Natural killer cell (primary cell): ENCODE measurements at regions not wholly inside any gene's neighbourhood (a gene's known extent, or its start where the extent isn't known, plus 50 kb on each side); places are given as distances from the start of the nearest gene placed in this dataset.

Experiments used
- ATAC-seq, 3 donors: fragments of 150-1000 bp in 2 of 3; fragments of 200-7000 bp in 1 of 3; cut with Tn5 transposase; 1 replicate in 1 of 3; 2 replicates in 2 of 3; pipeline ENCODE4 v1.10.0; 2021; ENCODE audit warnings: mild to moderate bottlenecking in 2 of 3, moderate library complexity in 2 of 3
- DNase-seq, 2 donors: peaks; one replicate each; pipeline versions ENCODE4 v3.0.0 to v3.0.0-alpha.2; 2013 to 2021; ENCODE audit warnings: mixed read lengths in 1 of 2
- H3K27ac ChIP-seq: one replicate; pipeline ENCODE4 v1.5.1; 2013; ENCODE audit warnings: mild to moderate bottlenecking, low read length
- H3K27me3 ChIP-seq: one replicate; pipeline ENCODE4 v1.6.1; 2013; ENCODE audit warnings: low read length; ENCODE audit not compliant: control insufficient read depth, insufficient read depth
- H3K36me3 ChIP-seq: one replicate; pipeline ENCODE4 v1.6.1; 2013; ENCODE audit warnings: low read length; ENCODE audit not compliant: control insufficient read depth, insufficient read depth
- H3K4me1 ChIP-seq: one replicate; pipeline ENCODE4 v1.6.1; 2013; ENCODE audit warnings: low read length; ENCODE audit not compliant: control insufficient read depth, insufficient read depth
- H3K4me3 ChIP-seq: one replicate; pipeline ENCODE4 v1.5.1; 2013; ENCODE audit warnings: low read length
- H3K9me3 ChIP-seq: one replicate; pipeline ENCODE4 v1.6.1; 2013; ENCODE audit warnings: low read length; ENCODE audit not compliant: control insufficient read depth, insufficient read depth
- H3K27ac Mint-ChIP-seq, 2 donors: one replicate each; pipeline ENCODE4 v1.8.0; 2022; ENCODE audit warnings: mild to moderate bottlenecking in 2 of 2, mixed read lengths in 2 of 2, moderate library complexity in 1 of 2
- H3K27me3 Mint-ChIP-seq, 2 donors: one replicate each; pipeline ENCODE4 v1.8.0; 2022; ENCODE audit warnings: low read depth in 2 of 2, mixed read lengths in 2 of 2
- H3K36me3 Mint-ChIP-seq: one replicate; pipeline ENCODE4 v1.8.0; 2022; ENCODE audit warnings: mixed read lengths
- H3K4me1 Mint-ChIP-seq, 2 donors: one replicate each; pipeline ENCODE4 v1.8.0; 2022; ENCODE audit warnings: mixed read lengths in 2 of 2
- H3K4me3 Mint-ChIP-seq: one replicate; pipeline ENCODE4 v1.8.0; 2022; ENCODE audit warnings: mild to moderate bottlenecking, moderate library complexity, mixed read lengths
- H3K9me3 Mint-ChIP-seq, 2 donors: one replicate each; pipeline ENCODE4 v1.8.0; 2022; ENCODE audit warnings: mixed read lengths in 2 of 2
- WGBS: methylation state at CpG from one replicate; pipeline ENCODE4 v1.1.7; 2013; ENCODE audit warnings: missing lambda C conversion rate; ENCODE audit not compliant: insufficient coverage; 5-methylcytosine and 5-hydroxymethylcytosine counted together
- intact Hi-C: fragments of 100-400 bp; cut with micrococcal nuclease; formaldehyde crosslinking; loops from one replicate; pipeline ENCODE4 v1.14.2; 2022
- TF ChIP-seq, protein P1 (sequence below): fragments of 200-600 bp; IDR thresholded peaks from one replicate; pipeline ENCODE4 v1.8.0; 2022; ENCODE audit warnings: antibody characterized with exemption

- Histone ChIP-seq H3K27ac (no peak overlapping the region), H3K27me3 (no peaks in the 10 kb centered on the region), H3K36me3 (no peaks in the 10 kb centered on the region), H3K4me1 (no peaks in the 10 kb centered on the region), H3K9me3 (peaks cover 2% of the 10 kb centered on the region), H3K4me3 (no peak overlapping the region)
- TF ChIP-seq, protein P1, sequence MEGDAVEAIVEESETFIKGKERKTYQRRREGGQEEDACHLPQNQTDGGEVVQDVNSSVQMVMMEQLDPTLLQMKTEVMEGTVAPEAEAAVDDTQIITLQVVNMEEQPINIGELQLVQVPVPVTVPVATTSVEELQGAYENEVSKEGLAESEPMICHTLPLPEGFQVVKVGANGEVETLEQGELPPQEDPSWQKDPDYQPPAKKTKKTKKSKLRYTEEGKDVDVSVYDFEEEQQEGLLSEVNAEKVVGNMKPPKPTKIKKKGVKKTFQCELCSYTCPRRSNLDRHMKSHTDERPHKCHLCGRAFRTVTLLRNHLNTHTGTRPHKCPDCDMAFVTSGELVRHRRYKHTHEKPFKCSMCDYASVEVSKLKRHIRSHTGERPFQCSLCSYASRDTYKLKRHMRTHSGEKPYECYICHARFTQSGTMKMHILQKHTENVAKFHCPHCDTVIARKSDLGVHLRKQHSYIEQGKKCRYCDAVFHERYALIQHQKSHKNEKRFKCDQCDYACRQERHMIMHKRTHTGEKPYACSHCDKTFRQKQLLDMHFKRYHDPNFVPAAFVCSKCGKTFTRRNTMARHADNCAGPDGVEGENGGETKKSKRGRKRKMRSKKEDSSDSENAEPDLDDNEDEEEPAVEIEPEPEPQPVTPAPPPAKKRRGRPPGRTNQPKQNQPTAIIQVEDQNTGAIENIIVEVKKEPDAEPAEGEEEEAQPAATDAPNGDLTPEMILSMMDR: no peak
- no peaks in the 10 kb centered on the region for H3K4me1 Mint-ChIP-seq
- peaks cover 1 to 2% of the 10 kb centered on the region in 2 donors for H3K27me3 Mint-ChIP-seq
- ATAC-seq (no peak), DNase-seq (no peak)
- no peak overlapping the region for H3K4me3 Mint-ChIP-seq
- peaks cover 4 to 5% of the 10 kb centered on the region in 2 donors for H3K9me3 Mint-ChIP-seq
- 100% methylated on average over 2 of the region's 4 CpGs for WGBS
- intact Hi-C loops: no loop called here
- H3K27ac Mint-ChIP-seq: no peak overlapping the region
- no peaks in the 10 kb centered on the region for H3K36me3 Mint-ChIP-seq
Measured at GRCh38 chrX:9131066-9131465, 97.1 kb upstream of the FAM9B start.

- H3K4me1 Mint-ChIP-seq: no peaks in the 10 kb centered on the region
- no peaks in the 10 kb centered on the region for H3K36me3 ChIP-seq
- WGBS: 94% methylated on average over 5 of the region's 5 CpGs
- H3K9me3 Mint-ChIP-seq: peaks cover 3 to 5% of the 10 kb centered on the region in 2 donors
- H3K36me3 Mint-ChIP-seq: no peaks in the 10 kb centered on the region
- H3K27ac ChIP-seq: no peak overlapping the region
- intact Hi-C loops: no loop called here
- H3K4me3 Mint-ChIP-seq: no peak overlapping the region
- no peaks in the 10 kb centered on the region for H3K27me3 ChIP-seq
- no peak for ATAC-seq
- peaks cover 2 to 10% of the 10 kb centered on the region in 2 donors for H3K27me3 Mint-ChIP-seq
- no peak for DNase-seq
- H3K4me3 ChIP-seq: no peak overlapping the region
- no peak overlapping the region for H3K27ac Mint-ChIP-seq
- peaks cover 2% of the 10 kb centered on the region for H3K9me3 ChIP-seq
- H3K4me1 ChIP-seq: no peaks in the 10 kb centered on the region
- TF ChIP-seq, protein P1: no peak
Measured at GRCh38 chrX:9132036-9132638, 98.2 kb upstream of the FAM9B start.

DNA sequence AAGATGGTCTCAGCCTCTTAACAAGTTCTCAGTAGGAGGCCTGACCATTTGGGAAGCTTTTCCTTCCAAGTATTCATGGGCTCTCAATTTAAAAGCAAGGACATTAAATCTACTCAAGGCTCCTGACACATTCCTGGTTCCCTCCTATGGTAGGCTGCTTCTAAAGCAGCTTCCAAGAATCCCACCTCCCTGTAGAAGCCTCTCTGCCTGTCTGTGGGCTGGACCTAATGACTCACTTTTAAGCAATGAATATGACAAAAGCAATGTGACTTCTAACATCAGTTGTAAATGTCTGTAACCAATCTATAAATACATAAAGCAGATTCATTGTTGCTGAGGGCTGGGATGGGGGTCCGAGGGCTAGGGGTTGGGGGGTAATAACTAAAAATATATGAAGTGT, 99.5 kb upstream of the FAM9B start:
- peaks cover 2% of the 10 kb centered on the region for H3K9me3 ChIP-seq
- WGBS: no CpG with 5 or more reads among the region's 1 CpG
- no peaks in the 10 kb centered on the region for H3K36me3 ChIP-seq
- H3K27me3 Mint-ChIP-seq: peaks cover 0 to 10% of the 10 kb centered on the region in 2 donors
- H3K4me3 ChIP-seq: no peak overlapping the region
- no peaks in the 10 kb centered on the region for H3K36me3 Mint-ChIP-seq
- no peak overlapping the region for H3K27ac Mint-ChIP-seq
- no peaks in the 10 kb centered on the region for H3K4me1 ChIP-seq
- TF ChIP-seq, protein P1: no peak
- peaks cover 3 to 5% of the 10 kb centered on the region in 2 donors for H3K9me3 Mint-ChIP-seq
- ATAC-seq (no peak), DNase-seq (no peak)
- intact Hi-C loops: no loop called here
- no peak overlapping the region for H3K4me3 Mint-ChIP-seq
- no peaks in the 10 kb centered on the region for H3K27me3 ChIP-seq
- no peaks in the 10 kb centered on the region for H3K4me1 Mint-ChIP-seq
- H3K27ac ChIP-seq: no peak overlapping the region

GRCh38 chrX:9134366-9134765, 100.4 kb upstream of the FAM9B start:
- H3K27me3 Mint-ChIP-seq: peaks cover 0 to 10% of the 10 kb centered on the region in 2 donors
- Histone ChIP-seq H3K36me3 (no peaks in the 10 kb centered on the region), H3K4me3 (no peak overlapping the region), H3K9me3 (peaks cover 2% of the 10 kb centered on the region), H3K4me1 (no peaks in the 10 kb centered on the region), H3K27me3 (no peaks in the 10 kb centered on the region), H3K27ac (no peak overlapping the region)
- TF ChIP-seq, protein P1: no peak
- H3K9me3 Mint-ChIP-seq: peaks cover 3 to 5% of the 10 kb centered on the region in 2 donors
- no peak overlapping the region for H3K27ac Mint-ChIP-seq
- H3K4me3 Mint-ChIP-seq: no peak overlapping the region
- DNase-seq: no peak
- no peaks in the 10 kb centered on the region for H3K36me3 Mint-ChIP-seq
- H3K4me1 Mint-ChIP-seq: no peaks in the 10 kb centered on the region
- no peak for ATAC-seq
- 94% methylated on average over 6 of the region's 6 CpGs for WGBS
- intact Hi-C loops: no loop called here
